OCI-LY3 (cell line): ENCODE measurements at regions not wholly inside any gene's neighbourhood (a gene's known extent, or its start where the extent isn't known, plus 50 kb on each side); places are given as distances from the start of the nearest gene placed in this dataset.

ENCODE experiments used
- H2AFZ ChIP-seq: fragments of 200-600, 300-600 bp; shearing (Covaris generic); 2 replicates; pipeline ENCODE4 v1.6.0; 2014; ENCODE audit warnings: antibody characterized with exemption, low read depth, low read length
- H3K27ac ChIP-seq: fragments of 200-600, 300-600 bp; sonication (generic); 2 replicates; pipeline ENCODE4 v1.5.1; 2014; ENCODE audit warnings: mild to moderate bottlenecking, low read length, moderate library complexity, mixed read lengths
- H3K27me3 ChIP-seq: fragments of 200-600, 300-600 bp; sonication (generic); 2 replicates; pipeline ENCODE4 v1.6.1; 2014; ENCODE audit warnings: low read depth, low read length, mixed read lengths
- H3K36me3 ChIP-seq: fragments of 200-600, 300-600 bp; sonication (generic); replicated peaks from 2 replicates; pipeline ENCODE3; 2014; ENCODE audit warnings: low read depth, low read length, mixed read lengths
- H3K4me1 ChIP-seq: fragments of 300-600, 200-600 bp; sonication (generic); 2 replicates; pipeline ENCODE4 v1.6.1; 2014; ENCODE audit warnings: low read length, mixed read lengths
- H3K4me2 ChIP-seq: fragments of 200-600, 300-600 bp; sonication (generic); 2 replicates; pipeline ENCODE4 v1.6.1; 2014; ENCODE audit warnings: low read length, mixed read lengths
- H3K4me3 ChIP-seq: fragments of 300-600, 200-600 bp; sonication (generic); 2 replicates; pipeline ENCODE4 v1.5.1; 2014; ENCODE audit warnings: antibody characterized with exemption, mild to moderate bottlenecking, low read length, moderate library complexity
- H3K79me2 ChIP-seq: fragments of 300-600, 200-600 bp; shearing (Covaris generic); 2 replicates; pipeline ENCODE4 v1.6.1; 2014; ENCODE audit warnings: mild to moderate bottlenecking, low read length, mixed read lengths
- H3K9ac ChIP-seq: fragments of 300-600, 200-600 bp; shearing (Covaris generic); 2 replicates; pipeline ENCODE4 v1.6.0; 2014; ENCODE audit warnings: mild to moderate bottlenecking, low read length, moderate library complexity
- H3K9me3 ChIP-seq: fragments of 200-600, 300-600 bp; shearing (Covaris generic); 2 replicates; pipeline ENCODE4 v1.6.1; 2014; ENCODE audit warnings: low read length, mixed read lengths; ENCODE audit not compliant: insufficient read depth
- H4K20me1 ChIP-seq: fragments of 200-600, 300-600 bp; sonication (generic); 2 replicates; pipeline ENCODE4 v1.6.1; 2016; ENCODE audit warnings: low read length, mixed read lengths; ENCODE audit not compliant: insufficient read depth
- CTCF ChIP-seq: fragments of 200-600, 300-600 bp; sonication (generic); IDR thresholded peaks from 2 replicates; pipeline ENCODE4 v1.5.1; 2014; ENCODE audit warnings: antibody characterized with exemption, low read length, low read depth
- EZH2phosphoT487 ChIP-seq: fragments of 200-600 bp; shearing (Covaris generic); IDR thresholded peaks from 2 replicates; pipeline ENCODE4 v1.6.1; 2018; ENCODE audit warnings: antibody characterized with exemption, mixed run types, low read depth

- Histone ChIP-seq H3K4me1 (no peaks in the 10 kb centered on the region), H3K27me3 (0 out of 2 replicates have a peak, but pooled peaks cover 8% of the 10 kb centered on the region), H3K9ac (no peak overlapping the region), H3K4me3 (no peak overlapping the region), H3K79me2 (no peaks in the 10 kb centered on the region), H2AFZ (no peak overlapping the region), H3K36me3 (no peaks in the 10 kb centered on the region), H3K9me3 (no peaks in the 10 kb centered on the region), H3K27ac (no peak overlapping the region), H3K4me2 (no peak overlapping the region), H4K20me1 (no peaks in the 10 kb centered on the region)
- TF ChIP-seq CTCF, result no peak
- TF ChIP-seq EZH2phosphoT487, result no peak
Observed at GRCh38 chr14:104309657-104310369, 171.4 kb downstream of the KIF26A start.

- no peaks in the 10 kb centered on the region for H3K9me3 ChIP-seq
- H3K27ac ChIP-seq, result no peak overlapping the region
- H3K36me3 ChIP-seq, result no peaks in the 10 kb centered on the region
- H4K20me1 ChIP-seq, result no peaks in the 10 kb centered on the region
- TF ChIP-seq EZH2phosphoT487 (no peak), CTCF (no peak)
- H2AFZ ChIP-seq, result no peak overlapping the region
- H3K4me2 ChIP-seq, result no peak overlapping the region
- H3K9ac ChIP-seq, result no peak overlapping the region
- H3K27me3 ChIP-seq, result 0 out of 2 replicates have a peak, but pooled peaks cover 8% of the 10 kb centered on the region
- H3K4me1 ChIP-seq, result no peaks in the 10 kb centered on the region
- no peak overlapping the region for H3K4me3 ChIP-seq
- H3K79me2 ChIP-seq, result no peaks in the 10 kb centered on the region
Observed at GRCh38 chr14:104311358-104311757, 173.0 kb downstream of the KIF26A start.

- H3K4me3 ChIP-seq, result no peak overlapping the region
- H3K9ac ChIP-seq, result no peak overlapping the region
- no peaks in the 10 kb centered on the region for H3K4me1 ChIP-seq
- 0 out of 2 replicates have a peak, but pooled peaks cover 8% of the 10 kb centered on the region for H3K27me3 ChIP-seq
- no peaks in the 10 kb centered on the region for H4K20me1 ChIP-seq
- H3K4me2 ChIP-seq, result no peak overlapping the region
- H3K79me2 ChIP-seq, result no peaks in the 10 kb centered on the region
- TF ChIP-seq CTCF (no peak), EZH2phosphoT487 (no peak)
- H3K36me3 ChIP-seq, result no peaks in the 10 kb centered on the region
- no peaks in the 10 kb centered on the region for H3K9me3 ChIP-seq
- H2AFZ ChIP-seq, result no peak overlapping the region
- H3K27ac ChIP-seq, result no peak overlapping the region
Observed at GRCh38 chr14:104313674-104314073, 175.3 kb downstream of the KIF26A start.

GRCh38 chr14:104314251-104314941 lies 176.0 kb downstream of the KIF26A start:
- H3K4me3 ChIP-seq, result no peak overlapping the region
- no peak overlapping the region for H3K4me2 ChIP-seq
- H3K79me2 ChIP-seq, result no peaks in the 10 kb centered on the region
- no peak overlapping the region for H3K27ac ChIP-seq
- H3K27me3 ChIP-seq, result 0 out of 2 replicates have a peak, but pooled peaks cover 8% of the 10 kb centered on the region
- no peaks in the 10 kb centered on the region for H4K20me1 ChIP-seq
- no peak for TF ChIP-seq EZH2phosphoT487
- TF ChIP-seq CTCF, result no peak
- no peaks in the 10 kb centered on the region for H3K36me3 ChIP-seq
- no peak overlapping the region for H2AFZ ChIP-seq
- H3K9ac ChIP-seq, result no peak overlapping the region
- H3K4me1 ChIP-seq, result no peaks in the 10 kb centered on the region
- no peaks in the 10 kb centered on the region for H3K9me3 ChIP-seq
